Left ventricle myocardium inferior (tissue), 1 donor: ENCODE measurements at regions not wholly inside any gene's neighbourhood (a gene's known extent, or its start where the extent isn't known, plus 50 kb on each side); places are given as distances from the start of the nearest gene placed in this dataset.

Experiments used
- DNase-seq: peaks from one replicate; pipeline ENCODE4 v3.0.0-alpha.2; 2020
- H3K27ac ChIP-seq: fragments of 200-600 bp; replicated peaks from 2 replicates; pipeline ENCODE4 v1.8.0; 2021
- H3K27me3 ChIP-seq: fragments of 200-600 bp; 2 replicates; pipeline ENCODE4 v1.8.0; 2021; ENCODE audit warnings: low read depth
- H3K36me3 ChIP-seq: fragments of 200-600 bp; 2 replicates; pipeline ENCODE4 v1.8.0; 2021
- H3K4me1 ChIP-seq: fragments of 200-600 bp; 2 replicates; pipeline ENCODE4 v1.8.0; 2021
- H3K4me3 ChIP-seq: fragments of 200-600 bp; 2 replicates; pipeline ENCODE4 v1.8.0; 2021; ENCODE audit warnings: mild to moderate bottlenecking, moderate library complexity
- H3K9me3 ChIP-seq: fragments of 200-600 bp; replicated peaks from 2 replicates; pipeline ENCODE4 v1.8.0; 2021
- CTCF ChIP-seq: fragments of 200-600 bp; IDR thresholded peaks from 2 replicates; pipeline ENCODE4 v1.8.0; 2021; ENCODE audit warnings: antibody characterized with exemption, mild to moderate bottlenecking, borderline replicate concordance
- intact Hi-C: fragments of 100-400 bp; cut with micrococcal nuclease; formaldehyde crosslinking; loops from one replicate; pipeline ENCODE4 v1.11.0; 2022
- donor health status: DM: no; HTN: yes; CAD: no; lungs with severe emphysema.

GRCh38 chr3:135368316-135368715 lies 573.3 kb downstream of the EPHB1 start:
- Histone ChIP-seq H3K9me3 (no peaks in the 10 kb centered on the region), H3K36me3 (no peaks in the 10 kb centered on the region), H3K4me1 (no peaks in the 10 kb centered on the region), H3K27me3 (peaks cover 21% of the 10 kb centered on the region), H3K27ac (no peak overlapping the region), H3K4me3 (no peak overlapping the region)
- no peak for TF ChIP-seq CTCF
- intact Hi-C loops, result no loop called here
- DNase-seq, result no peak

GRCh38 chr3:135368781-135369180 lies 573.7 kb downstream of the EPHB1 start:
- Histone ChIP-seq H3K27ac (no peak overlapping the region), H3K36me3 (no peaks in the 10 kb centered on the region), H3K4me1 (no peaks in the 10 kb centered on the region), H3K27me3 (peaks cover 20% of the 10 kb centered on the region), H3K4me3 (no peak overlapping the region), H3K9me3 (no peaks in the 10 kb centered on the region)
- DNase-seq, result no peak
- intact Hi-C loops, result no loop called here
- TF ChIP-seq CTCF, result no peak

GRCh38 chr3:135374571-135374970 lies 579.5 kb downstream of the EPHB1 start:
- Histone ChIP-seq H3K27me3 (peaks cover 7% of the 10 kb centered on the region), H3K4me1 (no peaks in the 10 kb centered on the region), H3K4me3 (no peak overlapping the region), H3K9me3 (no peaks in the 10 kb centered on the region), H3K36me3 (no peaks in the 10 kb centered on the region), H3K27ac (no peak overlapping the region)
- no peak for DNase-seq
- intact Hi-C loops, result no loop called here
- TF ChIP-seq CTCF, result no peak

DNA sequence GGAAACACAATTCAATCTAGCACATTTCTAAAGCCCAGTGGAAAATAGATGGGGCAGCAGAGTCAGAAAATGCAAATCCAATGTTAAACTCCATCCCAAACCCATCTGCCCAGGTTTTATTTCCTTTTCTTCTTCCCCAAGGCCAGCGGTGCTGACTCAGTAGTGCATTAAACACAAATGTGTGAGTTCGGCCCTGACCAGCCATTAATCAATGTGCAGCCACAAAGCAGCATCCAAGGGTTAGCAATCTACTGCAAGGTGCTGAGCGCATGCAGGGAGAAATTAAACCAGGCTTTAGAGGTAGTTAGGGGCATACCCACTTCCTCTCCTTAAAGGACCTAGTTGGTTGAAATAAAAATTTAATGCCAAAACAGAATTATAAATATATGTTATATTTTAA lies 583.3 kb upstream of the PPP2R3A start:
- no peak for DNase-seq
- intact Hi-C loops, result no loop called here
- no peak for TF ChIP-seq CTCF
- H3K36me3 ChIP-seq, result no peaks in the 10 kb centered on the region
- H3K27ac ChIP-seq, result no peak overlapping the region
- H3K27me3 ChIP-seq, result peaks cover 30% of the 10 kb centered on the region
- H3K4me1 ChIP-seq, result no peaks in the 10 kb centered on the region
- no peak overlapping the region for H3K4me3 ChIP-seq
- peaks cover 4% of the 10 kb centered on the region for H3K9me3 ChIP-seq

GRCh38 chr3:135382621-135383020 lies 582.9 kb upstream of the PPP2R3A start:
- no peak for TF ChIP-seq CTCF
- no peak for DNase-seq
- H3K27me3 ChIP-seq, result peaks cover 30% of the 10 kb centered on the region
- intact Hi-C loops, result no loop called here
- H3K4me3 ChIP-seq, result no peak overlapping the region
- H3K27ac ChIP-seq, result no peak overlapping the region
- H3K4me1 ChIP-seq, result no peaks in the 10 kb centered on the region
- H3K36me3 ChIP-seq, result no peaks in the 10 kb centered on the region
- H3K9me3 ChIP-seq, result peaks cover 4% of the 10 kb centered on the region

- peaks cover 4% of the 10 kb centered on the region for H3K9me3 ChIP-seq
- no peak for TF ChIP-seq CTCF
- no peak overlapping the region for H3K27ac ChIP-seq
Observed at GRCh38 chr3:135383301-135383700, 582.2 kb upstream of the PPP2R3A start.

More at GRCh38 chr3:135383301-135383700, 582.2 kb upstream of the PPP2R3A start:
- Histone ChIP-seq H3K4me1 (no peaks in the 10 kb centered on the region), H3K27me3 (peaks cover 30% of the 10 kb centered on the region), H3K36me3 (no peaks in the 10 kb centered on the region), H3K4me3 (no peak overlapping the region)
- DNase-seq, result no peak
- intact Hi-C loops, result no loop called here
